Neural cell (in vitro differentiated cells): ENCODE measurements at regions not wholly inside any gene's neighbourhood (a gene's known extent, or its start where the extent isn't known, plus 50 kb on each side); places are given as distances from the start of the nearest gene placed in this dataset.

Experiments
- H2AFZ ChIP-seq: fragments of 200-600, 300-800 bp; sonication (generic), shearing (Covaris generic); 2 replicates; pipeline ENCODE4 v1.6.0; 2014; ENCODE audit warnings: low read depth, mild to moderate bottlenecking, antibody characterized with exemption, low read length, moderate library complexity
- H3F3A ChIP-seq: fragments of 200-600 bp; shearing (Covaris generic); 2 replicates; pipeline ENCODE4 v1.6.1; 2016; ENCODE audit warnings: mild to moderate bottlenecking, moderate library complexity, mixed read lengths, antibody characterized with exemption, low read length; ENCODE audit not compliant: insufficient read depth, poor library complexity, severe bottlenecking
- H3K27ac ChIP-seq: fragments of 200-600, 300-800 bp; sonication (generic), shearing (Covaris generic); 2 replicates; pipeline ENCODE4 v1.5.1; 2014; ENCODE audit warnings: mild to moderate bottlenecking, low read length, moderate library complexity
- H3K27me3 ChIP-seq: fragments of 300-800, 200-600 bp; sonication (generic), shearing (Covaris generic); 2 replicates; pipeline ENCODE4 v1.6.0; 2014; ENCODE audit warnings: mild to moderate bottlenecking, low read depth, low read length, moderate library complexity; ENCODE audit not compliant: insufficient read depth
- H3K36me3 ChIP-seq: fragments of 300-800, 200-600 bp; sonication (generic), shearing (Covaris generic); 2 replicates; pipeline ENCODE4 v1.5.1; 2014; ENCODE audit warnings: mild to moderate bottlenecking, antibody characterized with exemption, low read length, moderate library complexity; ENCODE audit not compliant: insufficient read depth
- H3K4me2 ChIP-seq: fragments of 300-800, 200-600 bp; sonication (generic), shearing (Covaris generic); 2 replicates; pipeline ENCODE4 v1.6.0; 2014; ENCODE audit warnings: mild to moderate bottlenecking, low read length
- H3K4me3 ChIP-seq: fragments of 300-800, 200-600 bp; sonication (generic), shearing (Covaris generic); 2 replicates; pipeline ENCODE4 v1.5.1; 2014; ENCODE audit warnings: mild to moderate bottlenecking, low read length, moderate library complexity
- H3K79me2 ChIP-seq: fragments of 200-600 bp; shearing (Covaris generic); replicated peaks from 2 replicates; pipeline ENCODE4 v1.6.0; 2014; ENCODE audit warnings: mild to moderate bottlenecking, low read length, moderate library complexity; ENCODE audit not compliant: insufficient read depth
- H3K9ac ChIP-seq: fragments of 300-800, 200-600 bp; sonication (generic), shearing (Covaris generic); 2 replicates; pipeline ENCODE4 v1.6.1; 2016; ENCODE audit warnings: mild to moderate bottlenecking, low read length, mixed read lengths
- H3K9me2 ChIP-seq: fragments of 200-600 bp; shearing (Covaris generic); 2 replicates; pipeline ENCODE4 v1.6.1; 2016; ENCODE audit warnings: mild to moderate bottlenecking, low read length, mixed read lengths; ENCODE audit not compliant: insufficient read depth
- H3K9me3 ChIP-seq: fragments of 200-600, 300-800 bp; sonication (generic), shearing (Covaris generic); 2 replicates; pipeline ENCODE4 v1.6.1; 2016; ENCODE audit warnings: mild to moderate bottlenecking, mixed run types, low read length, moderate library complexity, mixed read lengths
- H4K20me1 ChIP-seq: fragments of 200-600 bp; shearing (Covaris generic); 2 replicates; pipeline ENCODE4 v1.6.1; 2016; ENCODE audit warnings: mild to moderate bottlenecking, mixed run types; ENCODE audit not compliant: insufficient read depth
- EP300 ChIP-seq: fragments of 450-650 bp; conservative IDR thresholded peaks from 2 replicates; pipeline ENCODE4 v1.6.1; 2014; ENCODE audit warnings: antibody characterized with exemption, mild to moderate bottlenecking, moderate library complexity; ENCODE audit not compliant: poor library complexity, severe bottlenecking
- EZH2 ChIP-seq: fragments of 200-600, 300-800 bp; shearing (Covaris generic), sonication (generic); IDR thresholded peaks from 2 replicates; pipeline ENCODE4 v1.6.1; 2014; ENCODE audit warnings: antibody characterized with exemption, low read length, borderline replicate concordance, mild to moderate bottlenecking; ENCODE audit not compliant: insufficient read depth, poor library complexity, severe bottlenecking
- MXI1 ChIP-seq: fragments of 450-650 bp; conservative IDR thresholded peaks from 2 replicates; pipeline ENCODE4 v1.6.1; 2014; ENCODE audit warnings: antibody characterized with exemption, mild to moderate bottlenecking; ENCODE audit not compliant: poor library complexity, severe bottlenecking
- POLR2AphosphoS5 ChIP-seq: IDR thresholded peaks from 2 replicates; pipeline ENCODE4 v1.6.1; 2012
- RAD21 ChIP-seq: fragments of 450-650 bp; conservative IDR thresholded peaks from 2 replicates; pipeline ENCODE4 v1.6.1; 2014; ENCODE audit warnings: antibody characterized with exemption, mild to moderate bottlenecking, moderate library complexity
- REST ChIP-seq: IDR thresholded peaks from 2 replicates; pipeline ENCODE4 v1.6.1; 2012; ENCODE audit warnings: borderline replicate concordance
- SMC3 ChIP-seq: fragments of 450-650 bp; conservative IDR thresholded peaks from 2 replicates; pipeline ENCODE4 v1.6.1; 2014; ENCODE audit warnings: antibody characterized with exemption, mild to moderate bottlenecking, moderate library complexity; ENCODE audit not compliant: poor library complexity
- TAF1 ChIP-seq: IDR thresholded peaks from 2 replicates; pipeline ENCODE4 v1.6.1; 2012; ENCODE audit warnings: low read depth
- TF ChIP-seq, protein P1 (sequence below): fragments of 450-650 bp; IDR thresholded peaks from 2 replicates; pipeline ENCODE4 v1.5.1; 2014; ENCODE audit warnings: antibody characterized with exemption, mild to moderate bottlenecking, moderate library complexity; ENCODE audit not compliant: poor library complexity, severe bottlenecking

GRCh38 chr3:67875338-67875737, 220.9 kb upstream of the SUCLG2 start:
- H3K27me3 ChIP-seq: no peaks in the 10 kb centered on the region
- H3K4me3 ChIP-seq: no peak overlapping the region
- no peak for TF ChIP-seq SMC3
- TF ChIP-seq, protein P1, sequence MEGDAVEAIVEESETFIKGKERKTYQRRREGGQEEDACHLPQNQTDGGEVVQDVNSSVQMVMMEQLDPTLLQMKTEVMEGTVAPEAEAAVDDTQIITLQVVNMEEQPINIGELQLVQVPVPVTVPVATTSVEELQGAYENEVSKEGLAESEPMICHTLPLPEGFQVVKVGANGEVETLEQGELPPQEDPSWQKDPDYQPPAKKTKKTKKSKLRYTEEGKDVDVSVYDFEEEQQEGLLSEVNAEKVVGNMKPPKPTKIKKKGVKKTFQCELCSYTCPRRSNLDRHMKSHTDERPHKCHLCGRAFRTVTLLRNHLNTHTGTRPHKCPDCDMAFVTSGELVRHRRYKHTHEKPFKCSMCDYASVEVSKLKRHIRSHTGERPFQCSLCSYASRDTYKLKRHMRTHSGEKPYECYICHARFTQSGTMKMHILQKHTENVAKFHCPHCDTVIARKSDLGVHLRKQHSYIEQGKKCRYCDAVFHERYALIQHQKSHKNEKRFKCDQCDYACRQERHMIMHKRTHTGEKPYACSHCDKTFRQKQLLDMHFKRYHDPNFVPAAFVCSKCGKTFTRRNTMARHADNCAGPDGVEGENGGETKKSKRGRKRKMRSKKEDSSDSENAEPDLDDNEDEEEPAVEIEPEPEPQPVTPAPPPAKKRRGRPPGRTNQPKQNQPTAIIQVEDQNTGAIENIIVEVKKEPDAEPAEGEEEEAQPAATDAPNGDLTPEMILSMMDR: no peak
- no peak for TF ChIP-seq RAD21
- TF ChIP-seq EP300: no peak
- TF ChIP-seq MXI1: no peak
- no peak for TF ChIP-seq TAF1
- TF ChIP-seq REST: no peak
- no peak for TF ChIP-seq POLR2AphosphoS5
- no peak for TF ChIP-seq EZH2
- no peak overlapping the region for H3K9ac ChIP-seq
- no peaks in the 10 kb centered on the region for H3K9me2 ChIP-seq
- no peaks in the 10 kb centered on the region for H3F3A ChIP-seq
- no peaks in the 10 kb centered on the region for H3K79me2 ChIP-seq
- no peaks in the 10 kb centered on the region for H3K36me3 ChIP-seq
- H3K27ac ChIP-seq: no peak overlapping the region
- no peak overlapping the region for H2AFZ ChIP-seq
- no peaks in the 10 kb centered on the region for H3K9me3 ChIP-seq
- H3K4me2 ChIP-seq: no peak overlapping the region
- no peaks in the 10 kb centered on the region for H4K20me1 ChIP-seq

- Histone ChIP-seq H3K27me3 (no peaks in the 10 kb centered on the region), H3K9ac (no peak overlapping the region), H3F3A (no peaks in the 10 kb centered on the region), H3K79me2 (no peaks in the 10 kb centered on the region), H2AFZ (no peak overlapping the region), H3K4me2 (no peak overlapping the region), H3K4me3 (no peak overlapping the region), H4K20me1 (no peaks in the 10 kb centered on the region), H3K9me3 (no peaks in the 10 kb centered on the region), H3K9me2 (no peaks in the 10 kb centered on the region), H3K36me3 (no peaks in the 10 kb centered on the region), H3K27ac (no peak overlapping the region)
- TF ChIP-seq, protein P1: no peak
- TF ChIP-seq EZH2 (no peak), REST (no peak), POLR2AphosphoS5 (no peak), SMC3 (no peak), TAF1 (no peak), RAD21 (no peak), EP300 (no peak), MXI1 (no peak)
Observed at GRCh38 chr3:67870477-67870876, 216.1 kb upstream of the SUCLG2 start.
